ENCODE measurements at regions not wholly inside any gene's neighbourhood (a gene's known extent, or its start where the extent isn't known, plus 50 kb on each side); places are given as distances from the start of the nearest gene placed in this dataset.

GRCh38 chr16:64352246-64352645 is 769.6 kb downstream of the CDH11 start:
- TF ChIP-seq CTCF (conservative IDR thresholded peaks at IDR 0.05) (no peak), ZFX (IDR thresholded peaks at IDR 0.05) (no peak)

All from C4-2B (cell line).